K562 (cell line): ENCODE measurements at regions not wholly inside any gene's neighbourhood (a gene's known extent, or its start where the extent isn't known, plus 50 kb on each side); places are given as distances from the start of the nearest gene placed in this dataset.

Experiments
- ATAC-seq: fragments of 200-7000 bp; cut with Tn5 transposase; 3 replicates; pipeline ENCODE4 v1.9.1; 2020; ENCODE audit warnings: moderate library complexity
- BruUV-seq: library from RNA; stranded (reverse); fragments of 400-500 nt; replicated peaks from 2 replicates; lab custom pipeline; 2021; lab: Mats Ljungman, UMichigan
- CTCF ChIA-PET: fragments of 300-600 bp; formaldehyde crosslinking; extraction: SDS; loops from one replicate; lab custom pipeline; 2021; ENCODE audit warnings: low intra/inter-chr PET ratio; lab: Yijun Ruan, JAX
- POLR2A ChIA-PET: fragments of 300-600, 350-650 bp; sonication (Branson Sonifier 250); formaldehyde crosslinking; extraction: SDS; loops from one replicate; lab custom pipeline; 2021; ENCODE audit warnings: antibody characterized with exemption, inconsistent platforms; lab: Yijun Ruan, JAX
- DNase-seq, 4 experiments: peaks; one replicate each; pipeline versions ENCODE4 v3.0.0 to v3.0.0-alpha.2; 2011 to 2018; ENCODE audit warnings: low spot score in 3 of 4, mixed read lengths in 3 of 4; ENCODE audit errors: extremely low read depth in 1 of 4
- FAIRE-seq: peaks from 2 replicates; lab custom pipeline; 2011; peaks lifted over from hg19 to GRCh38; lab: Jason Lieb, UNC
- H2AFZ ChIP-seq: 2 replicates; pipeline ENCODE4 v1.6.0; 2011; ENCODE audit warnings: low read depth, low read length, control low read depth, inconsistent platforms
- H3K27ac ChIP-seq: fragments of 200-600 bp; 3 replicates; pipeline ENCODE4 v1.8.0; 2011; ENCODE audit warnings: low read depth, mild to moderate bottlenecking, control low read depth, inconsistent platforms, low read length, moderate library complexity, mixed read lengths; ENCODE audit errors: extremely low read depth
- H3K27me3 ChIP-seq, 2 experiments: fragments of 300-600 bp in 1 of 2; 2 replicates in 1 of 2; 3 replicates in 1 of 2; pipeline versions ENCODE4 v1.6.0 to v1.8.0; 2011; ENCODE audit warnings: inconsistent platforms in 2 of 2, low read length in 2 of 2, mild to moderate bottlenecking in 1 of 2, mixed read lengths in 1 of 2, moderate library complexity in 1 of 2; ENCODE audit not compliant: control insufficient read depth in 2 of 2, insufficient read depth in 2 of 2
- H3K36me3 ChIP-seq: fragments of 300-600 bp; 3 replicates; pipeline ENCODE4 v1.8.0; 2011; ENCODE audit warnings: mild to moderate bottlenecking, low read length, inconsistent platforms; ENCODE audit not compliant: control insufficient read depth, insufficient read depth
- H3K4me1 ChIP-seq, 2 experiments: fragments of 200-600 bp in 1 of 2; replicated peaks in 1 of 2; 2 replicates in 1 of 2; 3 replicates in 1 of 2; pipeline versions ENCODE4 v1.5.1 to v1.8.0; 2011; ENCODE audit warnings: inconsistent platforms in 2 of 2, low read length in 2 of 2, mild to moderate bottlenecking in 1 of 2, mixed read lengths in 1 of 2, moderate library complexity in 1 of 2; ENCODE audit not compliant: control insufficient read depth in 2 of 2, insufficient read depth in 2 of 2
- H3K4me2 ChIP-seq: 2 replicates; pipeline ENCODE4 v1.6.1; 2011; ENCODE audit warnings: low read length, control low read depth, inconsistent platforms, mixed read lengths; ENCODE audit not compliant: insufficient read depth
- H3K4me3 ChIP-seq: fragments of 200-600 bp; sonication (generic), shearing (Covaris generic); 2 replicates; pipeline ENCODE4 v1.5.1; 2016; ENCODE audit warnings: control low read depth, inconsistent platforms
- H3K79me2 ChIP-seq: fragments of 200-600 bp; 3 replicates; pipeline ENCODE4 v1.8.0; 2011; ENCODE audit warnings: low read length, inconsistent platforms; ENCODE audit not compliant: control insufficient read depth, insufficient read depth
- H3K9ac ChIP-seq, 2 experiments: 2 replicates each; pipeline versions ENCODE4 v1.6.0 to v1.6.1; 2011; ENCODE audit warnings: low read depth in 2 of 2, low read length in 2 of 2, control low read depth in 1 of 2, inconsistent platforms in 1 of 2, mild to moderate bottlenecking in 1 of 2, mixed read lengths in 1 of 2; ENCODE audit not compliant: insufficient read depth in 1 of 2
- H3K9me1 ChIP-seq: one replicate; pipeline ENCODE4 v1.6.0; 2011; ENCODE audit warnings: inconsistent platforms, mild to moderate bottlenecking, low read length, moderate library complexity; ENCODE audit not compliant: control insufficient read depth, insufficient read depth
- H3K9me3 ChIP-seq: replicated peaks from 2 replicates; pipeline ENCODE4 v1.5.1; 2011; ENCODE audit warnings: low read depth, low read length, inconsistent platforms; ENCODE audit not compliant: control insufficient read depth, insufficient read depth
- H4K20me1 ChIP-seq: replicated peaks from 2 replicates; pipeline ENCODE4 v1.6.1; 2011; ENCODE audit warnings: low read length, inconsistent platforms, mixed read lengths; ENCODE audit not compliant: control insufficient read depth, insufficient read depth
- ARHGAP35 ChIP-seq: fragments of 450-650 bp; IDR thresholded peaks from 2 replicates; pipeline ENCODE4 v1.6.1; 2018; ENCODE audit not compliant: partially characterized antibody
- ARID1B ChIP-seq: fragments of 450-650 bp; IDR thresholded peaks from 2 replicates; pipeline ENCODE4 v1.6.1; 2016; ENCODE audit warnings: antibody characterized with exemption, mild to moderate bottlenecking, inconsistent platforms
- EP400 ChIP-seq: fragments of 450-650 bp; IDR thresholded peaks from 2 replicates; pipeline ENCODE4 v1.6.1; 2017; ENCODE audit warnings: antibody characterized with exemption, mild to moderate bottlenecking, moderate library complexity
- FOXO4 ChIP-seq: fragments of 450-650 bp; formaldehyde crosslinking; IDR thresholded peaks from 2 replicates; pipeline ENCODE4 v1.4.0; 2020; ENCODE audit warnings: mild to moderate bottlenecking, moderate library complexity
- GTF2A2 ChIP-seq: IDR thresholded peaks from 2 replicates; pipeline ENCODE4 v1.6.1; 2016; ENCODE audit warnings: mild to moderate bottlenecking, missing genetic modification characterization, missing compliant biosample characterization
- HDAC1 ChIP-seq, 2 experiments: fragments of 450-650 bp; IDR thresholded peaks; 2 replicates each; pipeline ENCODE4 v1.6.1; 2016 to 2017; ENCODE audit warnings: inconsistent platforms in 1 of 2, mild to moderate bottlenecking in 1 of 2, moderate library complexity in 1 of 2
- HNRNPH1 ChIP-seq: fragments of 200-400 bp; formaldehyde crosslinking; optimal IDR thresholded peaks from 2 replicates; pipeline ENCODE3; 2017; ENCODE audit warnings: low read depth, mild to moderate bottlenecking, low read length, moderate library complexity
- MAFK ChIP-seq: IDR thresholded peaks from 2 replicates; pipeline ENCODE4 v1.6.1; 2011; ENCODE audit warnings: low read length, improper control_type of control experiment
- MED1 ChIP-seq: sonication (generic); formaldehyde crosslinking; IDR thresholded peaks from 2 replicates; pipeline ENCODE4 v1.8.1; 2023; ENCODE audit warnings: missing genetic modification reagents, borderline replicate concordance
- XRCC5 ChIP-seq: fragments of 200-400 bp; formaldehyde crosslinking; IDR thresholded peaks from 2 replicates; pipeline ENCODE4 v1.6.1; 2017; ENCODE audit warnings: low read depth, mild to moderate bottlenecking, low read length
- ZFP1 ChIP-seq: fragments of 450-650 bp; formaldehyde crosslinking; IDR thresholded peaks from 2 replicates; pipeline ENCODE4 v1.4.0; 2020; ENCODE audit warnings: mild to moderate bottlenecking, mixed read lengths
- ZNF197 ChIP-seq: fragments of 200-800 bp; sonication (Bioruptor generic); IDR thresholded peaks from 2 replicates; pipeline ENCODE4 v1.6.1; 2016; ENCODE audit warnings: low read depth, missing genetic modification characterization, missing compliant biosample characterization
- ZNF217 ChIP-seq: sonication (generic); formaldehyde crosslinking; IDR thresholded peaks from 2 replicates; pipeline ENCODE4 v1.8.0; 2022; ENCODE audit warnings: mild to moderate bottlenecking, missing genetic modification reagents
- ZNF431 ChIP-seq: sonication (generic); formaldehyde crosslinking; IDR thresholded peaks from 2 replicates; pipeline ENCODE4 v1.8.0; 2022; ENCODE audit warnings: mild to moderate bottlenecking, missing genetic modification reagents
- ZNF586 ChIP-seq: fragments of 450-650 bp; formaldehyde crosslinking; conservative IDR thresholded peaks from 2 replicates; pipeline ENCODE4 v1.4.0; 2020; ENCODE audit warnings: mild to moderate bottlenecking, moderate library complexity
- WGBS: fragments of 100-300 bp; shearing (Covaris generic); methylation state at CpG from one replicate; pipeline ENCODE4 v1.1.6; 2016; ENCODE audit warnings: low coverage, mixed read lengths; ENCODE audit not compliant: insufficient coverage; ENCODE audit errors: missing lambda C conversion rate; 5-methylcytosine and 5-hydroxymethylcytosine counted together
- in situ Hi-C: fragments of 300-500 bp; cut with MboI; formaldehyde crosslinking; loops from 4 replicates; pipeline ENCODE4 v1.15.0; 2018; ENCODE audit warnings: inconsistent platforms, mixed read lengths
- intact Hi-C: fragments of 100-400 bp; cut with micrococcal nuclease; formaldehyde crosslinking; loops from 2 replicates; pipeline ENCODE4 v1.14.2; 2022
- TF ChIP-seq, protein P1 (sequence below): fragments of 250-450 bp; sonication (Bioruptor Pico); IDR thresholded peaks from 2 replicates; pipeline ENCODE4 v1.8.0; 2022; ENCODE audit warnings: moderate library complexity, mild to moderate bottlenecking, inconsistent platforms
- TF ChIP-seq, protein P2 (sequence below): IDR thresholded peaks from 2 replicates; pipeline ENCODE4 v1.6.1; 2011; ENCODE audit not compliant: insufficient read length; ENCODE audit errors: extremely low read depth

DNA sequence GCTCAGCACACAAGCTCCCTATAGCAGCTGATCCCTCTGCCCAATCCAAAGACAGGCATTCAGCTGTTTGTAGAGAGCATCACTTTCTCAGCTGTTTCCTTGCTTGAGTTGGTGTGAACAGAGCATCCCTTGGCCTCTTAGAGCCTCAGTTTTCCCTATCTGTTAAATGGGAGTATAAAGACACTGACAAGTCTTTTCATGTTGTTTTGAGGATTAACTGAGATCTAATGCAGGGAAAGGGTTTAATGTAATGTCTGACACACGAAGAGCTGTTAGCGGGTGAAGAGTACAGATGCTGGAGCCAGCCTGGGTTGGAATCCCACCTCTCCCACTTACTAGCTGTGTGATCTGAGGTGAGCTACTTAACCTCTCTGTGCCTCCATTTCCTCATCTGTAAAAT lies 149.5 kb downstream of the PHETA1 start (continued):
- TF ChIP-seq FOXO4 (CRISPR knock-in tag) = no peak
- no peak for TF ChIP-seq GTF2A2 (tag)
- no peak for TF ChIP-seq ZNF431 (CRISPR knock-in tag)

GRCh38 chr12:111218499-111218898 lies 150.4 kb downstream of the PHETA1 start:
- Histone ChIP-seq H3K9me1 (no peaks in the 10 kb centered on the region), H3K4me2 (no peak overlapping the region), H3K9ac (no peak overlapping the region), H2AFZ (no peak overlapping the region), H3K4me1 (no peaks in the 10 kb centered on the region), H3K27me3 (peaks cover 18 to 51% of the 10 kb centered on the region in 2 experiments), H4K20me1 (peaks cover 6% of the 10 kb centered on the region), H3K4me3 (no peak overlapping the region), H3K27ac (no peak overlapping the region), H3K9me3 (no peaks in the 10 kb centered on the region), H3K36me3 (no peaks in the 10 kb centered on the region), H3K79me2 (no peaks in the 10 kb centered on the region)
- DNase-seq = no peak
- intact Hi-C loops (no loop called here), in situ Hi-C loops (no loop called here)
- no peak for ATAC-seq
- FAIRE-seq = no peak
- WGBS = 2% methylated on average over 6 of the region's 6 CpGs
- ChIA-PET POLR2A (no interaction called here), CTCF (no interaction called here)
- no TSS peak for BruUV-seq
- TF ChIP-seq HDAC1 (IDR thresholded peaks at IDR 0.05) (no peak), ZNF197 (CRISPR knock-in tag) (no peak), ZNF586 (no peak), MAFK (no peak), MED1 (CRISPR knock-in tag) (no peak), ZNF217 (CRISPR knock-in tag) (no peak), HNRNPH1 (no peak), EP400 (no peak), ARHGAP35 (no peak), ARID1B (no peak), ZFP1 (CRISPR knock-in tag) (no peak), XRCC5 (no peak), FOXO4 (CRISPR knock-in tag) (no peak)
- TF ChIP-seq, protein P1, sequence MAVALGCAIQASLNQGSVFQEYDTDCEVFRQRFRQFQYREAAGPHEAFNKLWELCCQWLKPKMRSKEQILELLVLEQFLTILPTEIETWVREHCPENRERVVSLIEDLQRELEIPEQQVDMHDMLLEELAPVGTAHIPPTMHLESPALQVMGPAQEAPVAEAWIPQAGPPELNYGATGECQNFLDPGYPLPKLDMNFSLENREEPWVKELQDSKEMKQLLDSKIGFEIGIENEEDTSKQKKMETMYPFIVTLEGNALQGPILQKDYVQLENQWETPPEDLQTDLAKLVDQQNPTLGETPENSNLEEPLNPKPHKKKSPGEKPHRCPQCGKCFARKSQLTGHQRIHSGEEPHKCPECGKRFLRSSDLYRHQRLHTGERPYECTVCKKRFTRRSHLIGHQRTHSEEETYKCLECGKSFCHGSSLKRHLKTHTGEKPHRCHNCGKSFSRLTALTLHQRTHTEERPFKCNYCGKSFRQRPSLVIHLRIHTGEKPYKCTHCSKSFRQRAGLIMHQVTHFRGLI (CRISPR knock-in tag) = no peak
- TF ChIP-seq, protein P2, sequence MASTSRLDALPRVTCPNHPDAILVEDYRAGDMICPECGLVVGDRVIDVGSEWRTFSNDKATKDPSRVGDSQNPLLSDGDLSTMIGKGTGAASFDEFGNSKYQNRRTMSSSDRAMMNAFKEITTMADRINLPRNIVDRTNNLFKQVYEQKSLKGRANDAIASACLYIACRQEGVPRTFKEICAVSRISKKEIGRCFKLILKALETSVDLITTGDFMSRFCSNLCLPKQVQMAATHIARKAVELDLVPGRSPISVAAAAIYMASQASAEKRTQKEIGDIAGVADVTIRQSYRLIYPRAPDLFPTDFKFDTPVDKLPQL = no peak
